Liver (tissue), 8 donors: ENCODE measurements at regions not wholly inside any gene's neighbourhood (a gene's known extent, or its start where the extent isn't known, plus 50 kb on each side); places are given as distances from the start of the nearest gene placed in this dataset.

Source experiments
- DNase-seq: peaks from one replicate; pipeline ENCODE4 v3.0.0-alpha.2; 2017; ENCODE audit warnings: low spot score
- H3K27ac ChIP-seq, 2 donors: one replicate each; pipeline ENCODE4 v1.7.0; 2013; ENCODE audit warnings: inconsistent platforms in 2 of 2, low read length in 2 of 2, control low read depth in 1 of 2, low read depth in 1 of 2, mild to moderate bottlenecking in 1 of 2
- H3K27me3 ChIP-seq, 4 donors: one replicate each; pipeline versions ENCODE4 v1.6.1 to v1.7.0; 2013; ENCODE audit warnings: low read length in 3 of 4, inconsistent platforms in 1 of 4, mild to moderate bottlenecking in 1 of 4, moderate library complexity in 1 of 4; ENCODE audit not compliant: control insufficient read depth in 4 of 4, insufficient read depth in 4 of 4
- H3K36me3 ChIP-seq, 4 donors: one replicate each; pipeline versions ENCODE4 v1.6.1 to v1.7.0; 2013; ENCODE audit warnings: low read length in 3 of 4, mild to moderate bottlenecking in 3 of 4, low read depth in 1 of 4, moderate library complexity in 1 of 4; ENCODE audit not compliant: control insufficient read depth in 4 of 4, insufficient read depth in 3 of 4
- H3K4me1 ChIP-seq, 4 donors: one replicate each; pipeline versions ENCODE4 v1.6.1 to v1.7.0; 2013; ENCODE audit warnings: low read length in 3 of 4, mild to moderate bottlenecking in 3 of 4, moderate library complexity in 1 of 4; ENCODE audit not compliant: control insufficient read depth in 4 of 4, insufficient read depth in 4 of 4
- H3K4me3 ChIP-seq, 3 donors: one replicate each; pipeline versions ENCODE4 v1.6.1 to v1.7.0; 2013; ENCODE audit warnings: low read length in 3 of 3, control low read depth in 1 of 3, low read depth in 1 of 3, mild to moderate bottlenecking in 1 of 3
- H3K9ac ChIP-seq, 2 donors: one replicate each; pipeline ENCODE4 v1.7.0; 2013; ENCODE audit warnings: low read length in 2 of 2, mild to moderate bottlenecking in 2 of 2, moderate library complexity in 2 of 2, control low read depth in 1 of 2, low read depth in 1 of 2
- H3K9me3 ChIP-seq, 4 donors: one replicate each; pipeline versions ENCODE4 v1.6.1 to v1.7.0; 2013; ENCODE audit warnings: low read length in 3 of 4; ENCODE audit not compliant: control insufficient read depth in 4 of 4
- EGR1 ChIP-seq, 2 donors: IDR thresholded peaks; 2 replicates each; pipeline ENCODE4 v1.6.1; 2016 to 2018; ENCODE audit warnings: antibody characterized with exemption in 2 of 2, low read depth in 2 of 2
- FOXA1 ChIP-seq: IDR thresholded peaks from 2 replicates; pipeline ENCODE4 v1.6.1; 2016; ENCODE audit warnings: antibody characterized with exemption
- FOXA2 ChIP-seq: IDR thresholded peaks from 2 replicates; pipeline ENCODE4 v1.6.1; 2016; ENCODE audit warnings: antibody characterized with exemption
- GABPA ChIP-seq, 2 donors: IDR thresholded peaks in 1 of 2; conservative IDR thresholded peaks in 1 of 2; 2 replicates each; pipeline ENCODE4 v1.6.1; 2016; ENCODE audit warnings: antibody characterized with exemption in 2 of 2, mild to moderate bottlenecking in 1 of 2, moderate library complexity in 1 of 2
- HNF4A ChIP-seq, 2 donors: conservative IDR thresholded peaks; 2 replicates each; pipeline ENCODE4 v1.6.1; 2016; ENCODE audit warnings: antibody characterized with exemption in 2 of 2, mild to moderate bottlenecking in 2 of 2
- HNF4G ChIP-seq: IDR thresholded peaks from 2 replicates; pipeline ENCODE4 v1.6.1; 2016; ENCODE audit warnings: antibody characterized with exemption
- JUND ChIP-seq, 2 donors: IDR thresholded peaks; 2 replicates each; pipeline ENCODE4 v1.6.1; 2016; ENCODE audit warnings: antibody characterized with exemption in 2 of 2
- NR2F2 ChIP-seq: IDR thresholded peaks from 2 replicates; pipeline ENCODE4 v1.6.1; 2016; ENCODE audit warnings: antibody characterized with exemption
- RAD21 ChIP-seq, 2 donors: IDR thresholded peaks; 2 replicates each; pipeline ENCODE4 v1.6.1; 2016; ENCODE audit warnings: antibody characterized with exemption in 2 of 2, mild to moderate bottlenecking in 2 of 2
- RXRA ChIP-seq, 2 donors: IDR thresholded peaks; 2 replicates each; pipeline ENCODE4 v1.6.1; 2017 to 2018; ENCODE audit warnings: antibody characterized with exemption in 2 of 2, mild to moderate bottlenecking in 1 of 2
- SP1 ChIP-seq: IDR thresholded peaks from 2 replicates; pipeline ENCODE4 v1.6.1; 2018; ENCODE audit warnings: antibody characterized with exemption, mild to moderate bottlenecking
- TAF1 ChIP-seq: conservative IDR thresholded peaks from 2 replicates; pipeline ENCODE4 v1.6.1; 2016; ENCODE audit warnings: antibody characterized with exemption, mild to moderate bottlenecking
- YY1 ChIP-seq: IDR thresholded peaks from 2 replicates; pipeline ENCODE4 v1.6.1; 2016; ENCODE audit warnings: antibody characterized with exemption, mild to moderate bottlenecking
- WGBS: extraction: QIAGEN DNeasy Blood & Tissue Kit; methylation state at CpG from one replicate; pipeline ENCODE4 v1.1.7; 2013; 5-methylcytosine and 5-hydroxymethylcytosine counted together
- TF ChIP-seq, protein P1 (sequence below): IDR thresholded peaks from 2 replicates; pipeline ENCODE4 v1.6.1; 2016; ENCODE audit warnings: antibody characterized with exemption, mild to moderate bottlenecking
- TF ChIP-seq, protein P2 (sequence below): IDR thresholded peaks from 2 replicates; pipeline ENCODE4 v1.6.1; 2016; ENCODE audit warnings: antibody characterized with exemption
- TF ChIP-seq, protein P3 (sequence below): IDR thresholded peaks from 2 replicates; pipeline ENCODE4 v1.6.1; 2016; ENCODE audit warnings: antibody characterized with exemption
- TF ChIP-seq, protein P4 (sequence below): IDR thresholded peaks from 2 replicates; pipeline ENCODE4 v1.6.1; 2016; ENCODE audit warnings: antibody characterized with exemption
- TF ChIP-seq, protein P5 (sequence below): fragments of 150-350 bp; IDR thresholded peaks from 2 replicates; pipeline ENCODE4 v1.5.1; 2017; ENCODE audit warnings: improper control_type of control experiment, low read depth, low read length; ENCODE audit not compliant: missing input control
- donor health status: healthy.
- donor health status: healthy.
- donor health status: healthy.
- donor health status: healthy.
- donor health status: healthy.

DNA sequence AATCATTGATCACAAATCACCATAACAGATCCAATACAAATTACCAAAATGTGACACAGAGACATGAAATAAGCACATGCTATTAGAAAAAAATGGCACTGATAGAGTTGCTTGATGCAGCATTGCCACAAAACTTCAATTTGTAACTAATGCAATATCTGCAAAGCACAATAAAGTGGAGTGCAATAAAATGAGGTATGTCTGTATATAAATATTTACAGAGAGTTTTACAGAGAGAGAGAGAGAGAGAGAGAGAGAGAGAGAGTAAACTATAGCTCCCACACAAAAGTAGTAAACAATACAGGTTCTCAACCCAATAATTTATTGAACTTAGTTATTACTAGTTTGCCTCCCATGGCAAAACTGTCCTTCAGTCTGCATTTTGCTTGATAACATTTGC, 1807.0 kb downstream of the SUCLG1 start:
- Histone ChIP-seq H3K27me3 (no peaks in the 10 kb centered on the region), H3K36me3 (no peaks in the 10 kb centered on the region), H3K27ac (no peak overlapping the region), H3K4me1 (no peaks in the 10 kb centered on the region), H3K9ac (no peak overlapping the region), H3K4me3 (no peak overlapping the region), H3K9me3 (no peaks in the 10 kb centered on the region)
- no peak for DNase-seq
- TF ChIP-seq, protein P1, sequence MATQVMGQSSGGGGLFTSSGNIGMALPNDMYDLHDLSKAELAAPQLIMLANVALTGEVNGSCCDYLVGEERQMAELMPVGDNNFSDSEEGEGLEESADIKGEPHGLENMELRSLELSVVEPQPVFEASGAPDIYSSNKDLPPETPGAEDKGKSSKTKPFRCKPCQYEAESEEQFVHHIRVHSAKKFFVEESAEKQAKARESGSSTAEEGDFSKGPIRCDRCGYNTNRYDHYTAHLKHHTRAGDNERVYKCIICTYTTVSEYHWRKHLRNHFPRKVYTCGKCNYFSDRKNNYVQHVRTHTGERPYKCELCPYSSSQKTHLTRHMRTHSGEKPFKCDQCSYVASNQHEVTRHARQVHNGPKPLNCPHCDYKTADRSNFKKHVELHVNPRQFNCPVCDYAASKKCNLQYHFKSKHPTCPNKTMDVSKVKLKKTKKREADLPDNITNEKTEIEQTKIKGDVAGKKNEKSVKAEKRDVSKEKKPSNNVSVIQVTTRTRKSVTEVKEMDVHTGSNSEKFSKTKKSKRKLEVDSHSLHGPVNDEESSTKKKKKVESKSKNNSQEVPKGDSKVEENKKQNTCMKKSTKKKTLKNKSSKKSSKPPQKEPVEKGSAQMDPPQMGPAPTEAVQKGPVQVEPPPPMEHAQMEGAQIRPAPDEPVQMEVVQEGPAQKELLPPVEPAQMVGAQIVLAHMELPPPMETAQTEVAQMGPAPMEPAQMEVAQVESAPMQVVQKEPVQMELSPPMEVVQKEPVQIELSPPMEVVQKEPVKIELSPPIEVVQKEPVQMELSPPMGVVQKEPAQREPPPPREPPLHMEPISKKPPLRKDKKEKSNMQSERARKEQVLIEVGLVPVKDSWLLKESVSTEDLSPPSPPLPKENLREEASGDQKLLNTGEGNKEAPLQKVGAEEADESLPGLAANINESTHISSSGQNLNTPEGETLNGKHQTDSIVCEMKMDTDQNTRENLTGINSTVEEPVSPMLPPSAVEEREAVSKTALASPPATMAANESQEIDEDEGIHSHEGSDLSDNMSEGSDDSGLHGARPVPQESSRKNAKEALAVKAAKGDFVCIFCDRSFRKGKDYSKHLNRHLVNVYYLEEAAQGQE: no peak
- TF ChIP-seq, protein P2, sequence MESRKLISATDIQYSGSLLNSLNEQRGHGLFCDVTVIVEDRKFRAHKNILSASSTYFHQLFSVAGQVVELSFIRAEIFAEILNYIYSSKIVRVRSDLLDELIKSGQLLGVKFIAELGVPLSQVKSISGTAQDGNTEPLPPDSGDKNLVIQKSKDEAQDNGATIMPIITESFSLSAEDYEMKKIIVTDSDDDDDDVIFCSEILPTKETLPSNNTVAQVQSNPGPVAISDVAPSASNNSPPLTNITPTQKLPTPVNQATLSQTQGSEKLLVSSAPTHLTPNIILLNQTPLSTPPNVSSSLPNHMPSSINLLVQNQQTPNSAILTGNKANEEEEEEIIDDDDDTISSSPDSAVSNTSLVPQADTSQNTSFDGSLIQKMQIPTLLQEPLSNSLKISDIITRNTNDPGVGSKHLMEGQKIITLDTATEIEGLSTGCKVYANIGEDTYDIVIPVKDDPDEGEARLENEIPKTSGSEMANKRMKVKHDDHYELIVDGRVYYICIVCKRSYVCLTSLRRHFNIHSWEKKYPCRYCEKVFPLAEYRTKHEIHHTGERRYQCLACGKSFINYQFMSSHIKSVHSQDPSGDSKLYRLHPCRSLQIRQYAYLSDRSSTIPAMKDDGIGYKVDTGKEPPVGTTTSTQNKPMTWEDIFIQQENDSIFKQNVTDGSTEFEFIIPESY: no peak
- TF ChIP-seq TAF1 (no peak), NR2F2 (no peak), FOXA2 (no peak), EGR1 (IDR thresholded peaks at IDR 0.05; ENCODE audit: low read depth in 2 of 2) (no peak), FOXA1 (no peak), YY1 (no peak), SP1 (no peak), RXRA (IDR thresholded peaks at IDR 0.05) (no peak), HNF4A (conservative IDR thresholded peaks at IDR 0.05) (no peak), JUND (IDR thresholded peaks at IDR 0.05) (no peak)

DNA sequence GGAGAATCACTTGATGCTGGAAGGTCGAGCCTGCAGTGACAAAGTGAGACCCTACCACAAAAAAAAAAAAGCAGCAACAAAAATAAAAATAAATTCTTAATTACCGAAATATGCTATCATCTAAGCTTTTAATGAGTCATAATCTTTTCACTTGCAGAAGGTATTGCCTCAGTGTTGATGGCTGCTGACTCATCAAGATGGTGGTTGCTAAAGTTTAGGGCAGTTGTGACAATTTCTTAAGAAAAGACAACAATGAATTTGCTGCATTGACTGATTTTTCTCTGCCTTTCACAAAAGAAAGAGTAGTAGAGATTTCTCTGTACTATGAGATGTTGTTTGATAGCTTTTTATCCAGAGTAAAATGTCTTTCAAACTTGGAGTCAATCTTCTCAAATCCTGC, 1809.0 kb downstream of the SUCLG1 start:
- H3K9ac ChIP-seq: no peak overlapping the region
- H3K27ac ChIP-seq: no peak overlapping the region
- H3K4me3 ChIP-seq: no peak overlapping the region
- no peak for DNase-seq
- H3K4me1 ChIP-seq: no peaks in the 10 kb centered on the region
- no peaks in the 10 kb centered on the region for H3K9me3 ChIP-seq
- H3K36me3 ChIP-seq: no peaks in the 10 kb centered on the region
- WGBS: 73% methylated on average over 2 of the region's 2 CpGs
- no peaks in the 10 kb centered on the region for H3K27me3 ChIP-seq
- TF ChIP-seq HNF4A (conservative IDR thresholded peaks at IDR 0.05) (no peak), RXRA (IDR thresholded peaks at IDR 0.05) (no peak), YY1 (no peak), EGR1 (IDR thresholded peaks at IDR 0.05; ENCODE audit: low read depth in 2 of 2) (no peak), RAD21 (IDR thresholded peaks at IDR 0.05) (no peak), FOXA2 (no peak), NR2F2 (no peak), JUND (IDR thresholded peaks at IDR 0.05) (no peak), FOXA1 (no peak), GABPA (IDR thresholded peaks at IDR 0.05 in 1 of 2, conservative IDR thresholded peaks at IDR 0.05 in 1 of 2) (no peak), SP1 (no peak), TAF1 (no peak), HNF4G (no peak)
- TF ChIP-seq, protein P3, sequence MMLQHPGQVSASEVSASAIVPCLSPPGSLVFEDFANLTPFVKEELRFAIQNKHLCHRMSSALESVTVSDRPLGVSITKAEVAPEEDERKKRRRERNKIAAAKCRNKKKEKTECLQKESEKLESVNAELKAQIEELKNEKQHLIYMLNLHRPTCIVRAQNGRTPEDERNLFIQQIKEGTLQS: no peak
- TF ChIP-seq, protein P4, sequence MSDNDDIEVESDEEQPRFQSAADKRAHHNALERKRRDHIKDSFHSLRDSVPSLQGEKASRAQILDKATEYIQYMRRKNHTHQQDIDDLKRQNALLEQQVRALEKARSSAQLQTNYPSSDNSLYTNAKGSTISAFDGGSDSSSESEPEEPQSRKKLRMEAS: no peak
- TF ChIP-seq, protein P2: no peak
- TF ChIP-seq, protein P1: no peak
- TF ChIP-seq, protein P5, sequence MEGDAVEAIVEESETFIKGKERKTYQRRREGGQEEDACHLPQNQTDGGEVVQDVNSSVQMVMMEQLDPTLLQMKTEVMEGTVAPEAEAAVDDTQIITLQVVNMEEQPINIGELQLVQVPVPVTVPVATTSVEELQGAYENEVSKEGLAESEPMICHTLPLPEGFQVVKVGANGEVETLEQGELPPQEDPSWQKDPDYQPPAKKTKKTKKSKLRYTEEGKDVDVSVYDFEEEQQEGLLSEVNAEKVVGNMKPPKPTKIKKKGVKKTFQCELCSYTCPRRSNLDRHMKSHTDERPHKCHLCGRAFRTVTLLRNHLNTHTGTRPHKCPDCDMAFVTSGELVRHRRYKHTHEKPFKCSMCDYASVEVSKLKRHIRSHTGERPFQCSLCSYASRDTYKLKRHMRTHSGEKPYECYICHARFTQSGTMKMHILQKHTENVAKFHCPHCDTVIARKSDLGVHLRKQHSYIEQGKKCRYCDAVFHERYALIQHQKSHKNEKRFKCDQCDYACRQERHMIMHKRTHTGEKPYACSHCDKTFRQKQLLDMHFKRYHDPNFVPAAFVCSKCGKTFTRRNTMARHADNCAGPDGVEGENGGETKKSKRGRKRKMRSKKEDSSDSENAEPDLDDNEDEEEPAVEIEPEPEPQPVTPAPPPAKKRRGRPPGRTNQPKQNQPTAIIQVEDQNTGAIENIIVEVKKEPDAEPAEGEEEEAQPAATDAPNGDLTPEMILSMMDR: no peak
